Renal pelvis (tissue), 1 donor: ENCODE measurements at regions not wholly inside any gene's neighbourhood (a gene's known extent, or its start where the extent isn't known, plus 50 kb on each side); places are given as distances from the start of the nearest gene placed in this dataset.

Experiments used
- DNase-seq: peaks from one replicate; pipeline ENCODE4 v3.0.0-alpha.2; 2013

- no peak for DNase-seq
Measured at GRCh38 chr9:86659413-86660046, 287.8 kb downstream of the GAS1 start.

- no peak for DNase-seq
Measured at GRCh38 chr9:86655147-86655546, 292.2 kb downstream of the GAS1 start.

GRCh38 chr9:86653466-86653865 is 293.8 kb downstream of the GAS1 start:
- DNase-seq, result no peak

GRCh38 chr9:86652736-86653135 is 294.6 kb downstream of the GAS1 start:
- DNase-seq, result no peak

- DNase-seq, result no peak
Measured at GRCh38 chr9:86649913-86650312, 295.7 kb upstream of the TUT7 start.

- DNase-seq, result no peak
Measured at GRCh38 chr9:86648828-86649170, 294.6 kb upstream of the TUT7 start.

- DNase-seq, result no peak
Measured at GRCh38 chr9:86648156-86648827, 294.1 kb upstream of the TUT7 start.

- DNase-seq, result no peak
Measured at GRCh38 chr9:86645303-86645702, 291.1 kb upstream of the TUT7 start.

GRCh38 chr9:86644675-86645034 is 290.4 kb upstream of the TUT7 start:
- DNase-seq, result no peak

- no peak for DNase-seq
Measured at GRCh38 chr9:86643946-86644674, 289.9 kb upstream of the TUT7 start.

- DNase-seq, result no peak
Measured at GRCh38 chr9:86642721-86643120, 288.5 kb upstream of the TUT7 start.

GRCh38 chr9:86641970-86642369 is 287.8 kb upstream of the TUT7 start:
- no peak for DNase-seq

- peak; percentile 65 for DNase-seq
Measured at GRCh38 chr9:86639899-86640379, 285.7 kb upstream of the TUT7 start.

- no peak for DNase-seq
Measured at GRCh38 chr9:86639287-86639686, 285.1 kb upstream of the TUT7 start.

- DNase-seq, result no peak
Measured at GRCh38 chr9:86638109-86638508, 283.9 kb upstream of the TUT7 start.

- peak; percentile 70 for DNase-seq
Measured at GRCh38 chr9:86637515-86637914, 283.3 kb upstream of the TUT7 start.

GRCh38 chr9:86636519-86636918 is 282.3 kb upstream of the TUT7 start:
- no peak for DNase-seq

- peak; percentile 65 for DNase-seq
Measured at GRCh38 chr9:86636038-86636437, 281.8 kb upstream of the TUT7 start.

- DNase-seq, result no peak
Measured at GRCh38 chr9:86634501-86634900, 280.3 kb upstream of the TUT7 start.

GRCh38 chr9:86633945-86634344 is 279.7 kb upstream of the TUT7 start:
- DNase-seq, result peak; percentile 54

- no peak for DNase-seq
Measured at GRCh38 chr9:86632537-86632936, 278.3 kb upstream of the TUT7 start.

GRCh38 chr9:86629530-86629929 is 275.3 kb upstream of the TUT7 start:
- DNase-seq, result no peak

- DNase-seq, result no peak
Measured at GRCh38 chr9:86626802-86627201, 272.6 kb upstream of the TUT7 start.
